ENCODE measurements at regions not wholly inside any gene's neighbourhood (a gene's known extent, or its start where the extent isn't known, plus 50 kb on each side); places are given as distances from the start of the nearest gene placed in this dataset.

- no peak for DNase-seq (ENCODE audit: low read depth in 3 of 3)
These were observed 53.5 kb upstream of the ACSL1 start for GRCh38 chr4:184879271-184879670.

- no peak for DNase-seq (ENCODE audit: low read depth in 3 of 3)
These were observed 56.5 kb upstream of the ACSL1 start for GRCh38 chr4:184882276-184882675.

- no peak for DNase-seq (ENCODE audit: low read depth in 3 of 3)
These were observed 57.3 kb upstream of the ACSL1 start for GRCh38 chr4:184883024-184883423.

GRCh38 chr4:184884883-184885282 is 59.1 kb upstream of the ACSL1 start:
- no peak for DNase-seq (ENCODE audit: low read depth in 3 of 3)

GRCh38 chr4:184885602-184886001 is 59.8 kb upstream of the ACSL1 start:
- DNase-seq (ENCODE audit: low read depth in 3 of 3), result no peak

GRCh38 chr4:184887333-184887732 is 61.6 kb upstream of the ACSL1 start:
- no peak for DNase-seq (ENCODE audit: low read depth in 3 of 3)

- DNase-seq (ENCODE audit: low read depth in 3 of 3), result no peak
These were observed 62.2 kb upstream of the ACSL1 start for GRCh38 chr4:184887947-184888346.

GRCh38 chr4:184889666-184890335 is 64.0 kb upstream of the ACSL1 start:
- DNase-seq (ENCODE audit: low read depth in 3 of 3), result no peak

- DNase-seq (ENCODE audit: low read depth in 3 of 3), result no peak
These were observed 64.7 kb upstream of the ACSL1 start for GRCh38 chr4:184890499-184890898.

GRCh38 chr4:184891816-184892397 is 66.1 kb upstream of the ACSL1 start:
- no peak for DNase-seq (ENCODE audit: low read depth in 3 of 3)

- no peak for DNase-seq (ENCODE audit: low read depth in 3 of 3)
These were observed 67.2 kb upstream of the ACSL1 start for GRCh38 chr4:184892999-184893398.

GRCh38 chr4:184893801-184894571 is 68.2 kb upstream of the ACSL1 start:
- no peak for DNase-seq (ENCODE audit: low read depth in 3 of 3)

- DNase-seq (ENCODE audit: low read depth in 3 of 3), result no peak
These were observed 69.4 kb upstream of the ACSL1 start for GRCh38 chr4:184895012-184895695.

- DNase-seq (ENCODE audit: low read depth in 3 of 3), result no peak
These were observed 71.3 kb upstream of the ACSL1 start for GRCh38 chr4:184896868-184897715.

GRCh38 chr4:184897895-184898294 is 72.1 kb upstream of the ACSL1 start:
- DNase-seq (ENCODE audit: low read depth in 3 of 3), result no peak

- DNase-seq (ENCODE audit: low read depth in 3 of 3), result no peak
These were observed 73.0 kb upstream of the ACSL1 start for GRCh38 chr4:184898793-184899192.

GRCh38 chr4:184899261-184900134 is 73.7 kb upstream of the ACSL1 start:
- no peak for DNase-seq (ENCODE audit: low read depth in 3 of 3)

GRCh38 chr4:184900184-184900583 is 74.4 kb upstream of the ACSL1 start:
- DNase-seq (ENCODE audit: low read depth in 3 of 3), result no peak

GRCh38 chr4:184902550-184902949 is 76.8 kb upstream of the ACSL1 start:
- DNase-seq (ENCODE audit: low read depth in 3 of 3), result no peak

GRCh38 chr4:184906480-184907097 is 80.8 kb upstream of the ACSL1 start:
- DNase-seq (ENCODE audit: low read depth in 3 of 3), result no peak

All from stimulated activated CD4-positive, alpha-beta T cell treated with anti-CD3 and anti-CD28 coated beads, TNF-alpha, amount 100 ng/mL, for 24 hours (primary cell).